Endothelial cell of umbilical vein (primary cell): ENCODE measurements at regions not wholly inside any gene's neighbourhood (a gene's known extent, or its start where the extent isn't known, plus 50 kb on each side); places are given as distances from the start of the nearest gene placed in this dataset.

ENCODE experiments used
- BruUV-seq: library from RNA; stranded (reverse); fragments of 400-500 nt; replicated peaks from 2 replicates; lab custom pipeline; 2021; lab: Mats Ljungman, UMichigan
- CTCF ChIA-PET: fragments of 300-600, 350-600 bp; sonication (Branson Sonifier 250); formaldehyde crosslinking; loops from one replicate; lab custom pipeline; 2021; ENCODE audit warnings: antibody characterized with exemption, inconsistent platforms; lab: Charles Lee
- POLR2A ChIA-PET: fragments of 300-600, 350-600 bp; sonication (Branson Sonifier 250); formaldehyde crosslinking; loops from one replicate; lab custom pipeline; 2021; ENCODE audit warnings: antibody characterized with exemption, inconsistent platforms; lab: Charles Lee
- DNase-seq: peaks from one replicate; pipeline ENCODE4 v3.0.0-alpha.2; 2011; ENCODE audit warnings: low read depth, low spot score
- FAIRE-seq: peaks from 2 replicates; lab custom pipeline; 2011; peaks lifted over from hg19 to GRCh38; lab: Jason Lieb, UNC
- H2AFZ ChIP-seq: 2 replicates; pipeline ENCODE4 v1.6.0; 2012; ENCODE audit warnings: low read depth, low read length, control low read depth, inconsistent platforms
- H3K27ac ChIP-seq: 2 replicates; pipeline ENCODE4 v1.5.1; 2011; ENCODE audit warnings: low read depth, mild to moderate bottlenecking, control low read depth, low read length, moderate library complexity; ENCODE audit not compliant: insufficient read depth
- H3K27me3 ChIP-seq, 2 experiments: 2 replicates each; pipeline versions ENCODE4 v1.6.0 to v1.6.1; 2011; ENCODE audit warnings: low read length in 2 of 2, mixed read lengths in 1 of 2; ENCODE audit not compliant: control insufficient read depth in 2 of 2, insufficient read depth in 2 of 2
- H3K36me3 ChIP-seq, 2 experiments: 2 replicates in 1 of 2; 3 replicates in 1 of 2; pipeline ENCODE4 v1.5.1; 2011; ENCODE audit warnings: low read length in 2 of 2, mild to moderate bottlenecking in 1 of 2, moderate library complexity in 1 of 2; ENCODE audit not compliant: control insufficient read depth in 2 of 2, insufficient read depth in 2 of 2; ENCODE audit errors: extremely low read depth in 1 of 2
- H3K4me1 ChIP-seq: 3 replicates; pipeline ENCODE4 v1.5.1; 2011; ENCODE audit warnings: mild to moderate bottlenecking, low read length; ENCODE audit not compliant: control insufficient read depth, insufficient read depth; ENCODE audit errors: extremely low read depth
- H3K4me2 ChIP-seq: 2 replicates; pipeline ENCODE4 v1.6.1; 2011; ENCODE audit warnings: low read length, control low read depth, mixed read lengths; ENCODE audit not compliant: insufficient read depth
- H3K4me3 ChIP-seq, 3 experiments: fragments of 200-600 bp in 1 of 3; sonication (generic), shearing (Covaris generic) in 1 of 3; replicated peaks in 1 of 3; 2 replicates each; pipeline ENCODE4 v1.5.1; 2011 to 2016; ENCODE audit warnings: control low read depth in 3 of 3, low read length in 3 of 3, mild to moderate bottlenecking in 2 of 3, inconsistent platforms in 1 of 3, low read depth in 1 of 3, moderate library complexity in 1 of 3; ENCODE audit not compliant: insufficient read depth in 1 of 3
- H3K79me2 ChIP-seq: 2 replicates; pipeline ENCODE4 v1.6.0; 2012; ENCODE audit warnings: low read length, inconsistent platforms; ENCODE audit not compliant: control insufficient read depth, insufficient read depth
- H3K9ac ChIP-seq: replicated peaks from 2 replicates; pipeline ENCODE3; 2011; ENCODE audit warnings: low read length, control low read depth; ENCODE audit not compliant: insufficient read depth; ENCODE audit errors: extremely low read depth
- H3K9me1 ChIP-seq: replicated peaks from 3 replicates; pipeline ENCODE4 v1.6.0; 2011; ENCODE audit warnings: mild to moderate bottlenecking, low read length; ENCODE audit not compliant: control insufficient read depth, insufficient read depth; ENCODE audit errors: extremely low read depth
- H3K9me3 ChIP-seq: replicated peaks from 2 replicates; pipeline ENCODE4 v1.5.1; 2012; ENCODE audit warnings: low read length, inconsistent platforms; ENCODE audit not compliant: control insufficient read depth, insufficient read depth
- H4K20me1 ChIP-seq: replicated peaks from 2 replicates; pipeline ENCODE3; 2011; ENCODE audit warnings: mild to moderate bottlenecking, low read length; ENCODE audit not compliant: control insufficient read depth, insufficient read depth; ENCODE audit errors: extremely low read depth
- CTCF ChIP-seq, 2 donors: IDR thresholded peaks; 1 replicate in 1 of 2; 2 replicates in 1 of 2; pipeline ENCODE4 v1.5.1; 2011; ENCODE audit warnings: low read length in 2 of 2, mild to moderate bottlenecking in 2 of 2, moderate library complexity in 2 of 2, control low read depth in 1 of 2, inconsistent platforms in 1 of 2, low read depth in 1 of 2; ENCODE audit not compliant: insufficient read depth in 1 of 2; ENCODE audit errors: extremely low read depth in 1 of 2
- EZH2 ChIP-seq: IDR thresholded peaks from 2 replicates; pipeline ENCODE4 v1.6.1; 2012; ENCODE audit warnings: borderline replicate concordance, low read depth, mild to moderate bottlenecking, moderate library complexity, low read length, inconsistent platforms; ENCODE audit not compliant: severe bottlenecking
- FOS ChIP-seq: IDR thresholded peaks from 2 replicates; pipeline ENCODE4 v1.6.1; 2011; ENCODE audit warnings: mild to moderate bottlenecking, low read length, moderate library complexity, borderline replicate concordance; ENCODE audit not compliant: insufficient read depth
- GATA2 ChIP-seq: IDR thresholded peaks from 2 replicates; pipeline ENCODE4 v1.7.0; 2011; ENCODE audit warnings: low read depth, mild to moderate bottlenecking, moderate library complexity, mixed read lengths, low read length; ENCODE audit not compliant: insufficient read length, insufficient read depth
- JUN ChIP-seq: IDR thresholded peaks from 2 replicates; pipeline ENCODE4 v1.6.1; 2011; ENCODE audit warnings: borderline replicate concordance, low read depth; ENCODE audit not compliant: insufficient read length, insufficient read depth
- MAX ChIP-seq: IDR thresholded peaks from 2 replicates; pipeline ENCODE4 v1.6.1; 2011; ENCODE audit not compliant: insufficient read depth, insufficient read length
- MYC ChIP-seq: IDR thresholded peaks from one replicate; pipeline ENCODE4 v1.6.1; 2011; ENCODE audit warnings: mild to moderate bottlenecking, low read depth, low read length
- POLR2A ChIP-seq: IDR thresholded peaks from 2 replicates; pipeline ENCODE4 v1.6.1; 2012; ENCODE audit warnings: low read depth, mild to moderate bottlenecking, control low read depth, low read length
- POLR2AphosphoS5 ChIP-seq: IDR thresholded peaks from 2 replicates; pipeline ENCODE4 v1.6.1; 2012; ENCODE audit warnings: low read depth, mild to moderate bottlenecking, control low read depth, low read length, moderate library complexity; ENCODE audit not compliant: insufficient read depth
- dilution Hi-C: fragments of 300-500 bp; cut with MboI; formaldehyde crosslinking; loops from one replicate; pipeline ENCODE4 v1.15.0; 2019; ENCODE audit warnings: low sequenced_read_pairs; ENCODE audit not compliant: extremely low pct_ligation_motif_present
- intact Hi-C: fragments of 100-400 bp; cut with micrococcal nuclease; formaldehyde crosslinking; loops from one replicate; pipeline ENCODE4 v1.10.0; 2022

GRCh38 chr3:106692624-106693023, 684.6 kb upstream of the CCDC54 start:
- POLR2A ChIA-PET = no interaction called here

More at GRCh38 chr3:106692624-106693023, 684.6 kb upstream of the CCDC54 start:
- no peak overlapping the region for H3K9ac ChIP-seq
- CTCF ChIA-PET = interaction anchor here (0.6 kb wide), 1 partner anchor 169 kb away, joined by 3 read pairs; no protein-coding TSS in a partner anchor
- no peak overlapping the region for H2AFZ ChIP-seq
- H4K20me1 ChIP-seq = no peaks in the 10 kb centered on the region
- no peak overlapping the region for H3K4me3 ChIP-seq
- DNase-seq (no peak), FAIRE-seq (no peak)
- H3K9me3 ChIP-seq = no peaks in the 10 kb centered on the region
- dilution Hi-C loops (no loop called here), intact Hi-C loops (no loop called here)
- H3K9me1 ChIP-seq = no peaks in the 10 kb centered on the region
- no peaks in the 10 kb centered on the region for H3K36me3 ChIP-seq
- H3K27ac ChIP-seq = no peak overlapping the region
- H3K27me3 ChIP-seq = no peaks in the 10 kb centered on the region
- H3K4me2 ChIP-seq = no peak overlapping the region
- no peaks in the 10 kb centered on the region for H3K4me1 ChIP-seq
- no TSS peak for BruUV-seq
- no peaks in the 10 kb centered on the region for H3K79me2 ChIP-seq
- TF ChIP-seq FOS = no peak
- no peak for TF ChIP-seq CTCF (IDR thresholded peaks at IDR 0.05; ENCODE audit: extremely low read depth in 1 of 2, insufficient read depth in 1 of 2, low read depth in 1 of 2, low read length in 2 of 2)
- no peak for TF ChIP-seq POLR2A
- TF ChIP-seq JUN = no peak
- no peak for TF ChIP-seq POLR2AphosphoS5
- no peak for TF ChIP-seq MAX
- TF ChIP-seq GATA2 = no peak
- no peak for TF ChIP-seq MYC
- no peak for TF ChIP-seq EZH2
